GM18519 (cell line): ENCODE measurements at regions not wholly inside any gene's neighbourhood (a gene's known extent, or its start where the extent isn't known, plus 50 kb on each side); places are given as distances from the start of the nearest gene placed in this dataset.

Source experiments
- ATAC-seq: cut with Tn5 transposase; IDR thresholded peaks from one replicate; pipeline ENCODE4 v1.9.1; 2021; ENCODE audit warnings: mild to moderate bottlenecking, moderate library complexity; ENCODE audit not compliant: unreplicated experiment, low FRiP score

- peak; percentile 93 for ATAC-seq
Observed at GRCh38 chr2:104378853-104379374, 475.0 kb upstream of the POU3F3 start.

GRCh38 chr2:104384961-104385360 lies 469.0 kb upstream of the POU3F3 start:
- no peak for ATAC-seq

- no peak for ATAC-seq
Observed at GRCh38 chr2:104385743-104386142, 468.2 kb upstream of the POU3F3 start.

- ATAC-seq: no peak
Observed at GRCh38 chr2:104388296-104388695, 465.6 kb upstream of the POU3F3 start.

- no peak for ATAC-seq
Observed at GRCh38 chr2:104402825-104403224, 451.1 kb upstream of the POU3F3 start.

GRCh38 chr2:104404526-104404925 lies 449.4 kb upstream of the POU3F3 start:
- no peak for ATAC-seq

- no peak for ATAC-seq
Observed at GRCh38 chr2:104405623-104406022, 448.3 kb upstream of the POU3F3 start.

- no peak for ATAC-seq
Observed at GRCh38 chr2:104406261-104406726, 447.6 kb upstream of the POU3F3 start.

- ATAC-seq: no peak
Observed at GRCh38 chr2:104407641-104408040, 446.3 kb upstream of the POU3F3 start.

GRCh38 chr2:104408266-104408665 lies 445.6 kb upstream of the POU3F3 start:
- no peak for ATAC-seq

GRCh38 chr2:104410136-104410535 lies 443.8 kb upstream of the POU3F3 start:
- no peak for ATAC-seq

GRCh38 chr2:104412384-104412783 lies 441.5 kb upstream of the POU3F3 start:
- peak; percentile 72 for ATAC-seq

GRCh38 chr2:104413890-104414289 lies 440.0 kb upstream of the POU3F3 start:
- ATAC-seq: no peak

- no peak for ATAC-seq
Observed at GRCh38 chr2:104415284-104415683, 438.6 kb upstream of the POU3F3 start.

- ATAC-seq: no peak
Observed at GRCh38 chr2:104416339-104417000, 437.4 kb upstream of the POU3F3 start.

- no peak for ATAC-seq
Observed at GRCh38 chr2:104420420-104420819, 433.5 kb upstream of the POU3F3 start.

GRCh38 chr2:104420953-104421352 lies 433.0 kb upstream of the POU3F3 start:
- ATAC-seq: no peak

GRCh38 chr2:104425850-104426595 lies 427.9 kb upstream of the POU3F3 start:
- ATAC-seq: no peak

GRCh38 chr2:104428155-104428554 lies 425.8 kb upstream of the POU3F3 start:
- no peak for ATAC-seq

GRCh38 chr2:104429639-104430358 lies 424.1 kb upstream of the POU3F3 start:
- ATAC-seq: no peak

- no peak for ATAC-seq
Observed at GRCh38 chr2:104430359-104430740, 423.6 kb upstream of the POU3F3 start.
